ENCODE measurements at regions not wholly inside any gene's neighbourhood (a gene's known extent, or its start where the extent isn't known, plus 50 kb on each side); places are given as distances from the start of the nearest gene placed in this dataset.
A peak's percentile ranks its signal among the peaks of the same experiment; 100 is the strongest.

- Histone ChIP-seq H3K23ac (ENCODE audit: low read length) (no peak overlapping the region), H2AFZ (ENCODE audit: insufficient read depth, low read length, poor library complexity) (no peak overlapping the region), H3K9me3 (ENCODE audit: insufficient read depth, low read depth, low read length) (peaks cover 2% of the 10 kb centered on the region), H3K4me2 (ENCODE audit: low read length) (no peak overlapping the region), H2BK5ac (ENCODE audit: low read depth, low read length, poor library complexity) (no peak overlapping the region), H3K4me3 (ENCODE audit: low read depth, low read length) (no peak overlapping the region), H3K14ac (ENCODE audit: low read length) (no peak overlapping the region), H3K36me3 (ENCODE audit: control insufficient read depth in 1 of 2, insufficient read depth in 2 of 2, low read length in 2 of 2) (no peaks in the 10 kb centered on the region), H3K27me3 (ENCODE audit: insufficient read depth, low read length) (no peaks in the 10 kb centered on the region), H4K12ac (ENCODE audit: low read depth, low read length) (no peak overlapping the region), H3K4me1 (ENCODE audit: control insufficient read depth in 1 of 2, insufficient read depth in 2 of 2, low read length in 2 of 2) (peaks cover 0 to 2% of the 10 kb centered on the region in 2 experiments), H4K91ac (ENCODE audit: low read depth, low read length) (no peak overlapping the region), H2BK120ac (ENCODE audit: insufficient read depth, low read length, poor library complexity) (no peak overlapping the region), H3K9ac (ENCODE audit: low read length) (no peak overlapping the region), H3K4ac (ENCODE audit: low read depth, low read length) (no peak overlapping the region), H2AK5ac (ENCODE audit: low read length) (no peak overlapping the region), H2BK12ac (ENCODE audit: low read length) (no peak overlapping the region), H3K27ac (ENCODE audit: low read depth, low read length) (peak overlapping the region; percentile 17), H3K79me1 (ENCODE audit: low read length) (no peaks in the 10 kb centered on the region), H3K18ac (ENCODE audit: low read length) (no peak overlapping the region), H4K8ac (ENCODE audit: low read depth, low read length) (no peak overlapping the region), H3K79me2 (ENCODE audit: control insufficient read depth, insufficient read depth, low read length, poor library complexity) (no peaks in the 10 kb centered on the region)
- no CpG with 5 or more reads among the region's 6 CpGs for WGBS (ENCODE audit: extremely low coverage, insufficient coverage, insufficient read length)
- DNase-seq, result no peak
Measured at GRCh38 chr16:8310816-8311215, 279.5 kb downstream of the TMEM114 start.

GRCh38 chr16:8310323-8310722 is 280.0 kb downstream of the TMEM114 start:
- Histone ChIP-seq H3K27me3 (ENCODE audit: insufficient read depth, low read length) (no peaks in the 10 kb centered on the region), H3K27ac (ENCODE audit: low read depth, low read length) (no peak overlapping the region)
- no CpG with 5 or more reads among the region's 6 CpGs for WGBS (ENCODE audit: extremely low coverage, insufficient coverage, insufficient read length)

GRCh38 chr16:8305201-8305600 is 285.1 kb downstream of the TMEM114 start:
- Histone ChIP-seq H4K12ac (ENCODE audit: low read depth, low read length) (no peak overlapping the region), H3K14ac (ENCODE audit: low read length) (no peak overlapping the region), H3K36me3 (ENCODE audit: control insufficient read depth in 1 of 2, insufficient read depth in 2 of 2, low read length in 2 of 2) (no peaks in the 10 kb centered on the region), H4K8ac (ENCODE audit: low read depth, low read length) (no peak overlapping the region), H2BK12ac (ENCODE audit: low read length) (no peak overlapping the region), H4K91ac (ENCODE audit: low read depth, low read length) (no peak overlapping the region), H3K79me2 (ENCODE audit: control insufficient read depth, insufficient read depth, low read length, poor library complexity) (no peaks in the 10 kb centered on the region), H3K18ac (ENCODE audit: low read length) (no peak overlapping the region), H2AK5ac (ENCODE audit: low read length) (no peak overlapping the region), H3K9me3 (ENCODE audit: insufficient read depth, low read depth, low read length) (peaks cover 2% of the 10 kb centered on the region), H3K4ac (ENCODE audit: low read depth, low read length) (no peak overlapping the region), H3K4me3 (ENCODE audit: low read depth, low read length) (no peak overlapping the region), H3K27me3 (ENCODE audit: insufficient read depth, low read length) (no peaks in the 10 kb centered on the region), H2BK120ac (ENCODE audit: insufficient read depth, low read length, poor library complexity) (no peak overlapping the region), H3K79me1 (ENCODE audit: low read length) (no peaks in the 10 kb centered on the region), H3K9ac (ENCODE audit: low read length) (no peak overlapping the region), H2BK5ac (ENCODE audit: low read depth, low read length, poor library complexity) (no peak overlapping the region), H3K27ac (ENCODE audit: low read depth, low read length) (no peak overlapping the region), H3K4me1 (ENCODE audit: control insufficient read depth in 1 of 2, insufficient read depth in 2 of 2, low read length in 2 of 2) (no peaks in the 10 kb centered on the region), H3K23ac (ENCODE audit: low read length) (no peak overlapping the region), H2AFZ (ENCODE audit: insufficient read depth, low read length, poor library complexity) (no peak overlapping the region), H3K4me2 (ENCODE audit: low read length) (no peak overlapping the region)
- DNase-seq, result no peak
- WGBS (ENCODE audit: extremely low coverage, insufficient coverage, insufficient read length), result no CpG with 5 or more reads among the region's 3 CpGs

More at GRCh38 chr16:8310323-8310722, 280.0 kb downstream of the TMEM114 start:
- H3K23ac ChIP-seq (ENCODE audit: low read length), result no peak overlapping the region
- no peak overlapping the region for H3K18ac ChIP-seq (ENCODE audit: low read length)
- H3K79me1 ChIP-seq (ENCODE audit: low read length), result no peaks in the 10 kb centered on the region
- no peak overlapping the region for H2BK5ac ChIP-seq (ENCODE audit: low read depth, low read length, poor library complexity)
- peaks cover 2% of the 10 kb centered on the region for H3K9me3 ChIP-seq (ENCODE audit: insufficient read depth, low read depth, low read length)
- peaks cover 0 to 2% of the 10 kb centered on the region in 2 experiments for H3K4me1 ChIP-seq (ENCODE audit: control insufficient read depth in 1 of 2, insufficient read depth in 2 of 2, low read length in 2 of 2)
- peak overlapping the region; percentile 14 for H3K4me2 ChIP-seq (ENCODE audit: low read length)
- no peak overlapping the region for H2BK120ac ChIP-seq (ENCODE audit: insufficient read depth, low read length, poor library complexity)
- H3K36me3 ChIP-seq (ENCODE audit: control insufficient read depth in 1 of 2, insufficient read depth in 2 of 2, low read length in 2 of 2), result no peaks in the 10 kb centered on the region
- no peak overlapping the region for H4K8ac ChIP-seq (ENCODE audit: low read depth, low read length)
- H2AFZ ChIP-seq (ENCODE audit: insufficient read depth, low read length, poor library complexity), result no peak overlapping the region
- no peak overlapping the region for H3K4me3 ChIP-seq (ENCODE audit: low read depth, low read length)
- H2BK12ac ChIP-seq (ENCODE audit: low read length), result no peak overlapping the region
- H4K12ac ChIP-seq (ENCODE audit: low read depth, low read length), result no peak overlapping the region
- no peak overlapping the region for H3K4ac ChIP-seq (ENCODE audit: low read depth, low read length)
- H3K9ac ChIP-seq (ENCODE audit: low read length), result no peak overlapping the region
- no peak for DNase-seq
- H2AK5ac ChIP-seq (ENCODE audit: low read length), result no peak overlapping the region
- H4K91ac ChIP-seq (ENCODE audit: low read depth, low read length), result no peak overlapping the region
- no peaks in the 10 kb centered on the region for H3K79me2 ChIP-seq (ENCODE audit: control insufficient read depth, insufficient read depth, low read length, poor library complexity)
- H3K14ac ChIP-seq (ENCODE audit: low read length), result no peak overlapping the region

- H2BK120ac ChIP-seq (ENCODE audit: insufficient read depth, low read length, poor library complexity), result no peak overlapping the region
- H3K9me3 ChIP-seq (ENCODE audit: insufficient read depth, low read depth, low read length), result no peaks in the 10 kb centered on the region
- H2BK12ac ChIP-seq (ENCODE audit: low read length), result no peak overlapping the region
- no peak overlapping the region for H2AK5ac ChIP-seq (ENCODE audit: low read length)
- H2AFZ ChIP-seq (ENCODE audit: insufficient read depth, low read length, poor library complexity), result no peak overlapping the region
- no peak overlapping the region for H3K4me2 ChIP-seq (ENCODE audit: low read length)
- H3K4me1 ChIP-seq (ENCODE audit: control insufficient read depth in 1 of 2, insufficient read depth in 2 of 2, low read length in 2 of 2), result no peaks in the 10 kb centered on the region
- H3K14ac ChIP-seq (ENCODE audit: low read length), result no peak overlapping the region
- no peak overlapping the region for H4K12ac ChIP-seq (ENCODE audit: low read depth, low read length)
- H3K23ac ChIP-seq (ENCODE audit: low read length), result no peak overlapping the region
- DNase-seq, result no peak
- H3K36me3 ChIP-seq (ENCODE audit: control insufficient read depth in 1 of 2, insufficient read depth in 2 of 2, low read length in 2 of 2), result no peaks in the 10 kb centered on the region
- no peak overlapping the region for H3K4ac ChIP-seq (ENCODE audit: low read depth, low read length)
- H3K27ac ChIP-seq (ENCODE audit: low read depth, low read length), result no peak overlapping the region
- no peaks in the 10 kb centered on the region for H3K79me2 ChIP-seq (ENCODE audit: control insufficient read depth, insufficient read depth, low read length, poor library complexity)
- H3K9ac ChIP-seq (ENCODE audit: low read length), result no peak overlapping the region
- H3K18ac ChIP-seq (ENCODE audit: low read length), result no peak overlapping the region
- no peak overlapping the region for H4K91ac ChIP-seq (ENCODE audit: low read depth, low read length)
- H2BK5ac ChIP-seq (ENCODE audit: low read depth, low read length, poor library complexity), result no peak overlapping the region
- WGBS (ENCODE audit: extremely low coverage, insufficient coverage, insufficient read length), result 100% methylated on average over 2 of the region's 5 CpGs
- H3K27me3 ChIP-seq (ENCODE audit: insufficient read depth, low read length), result no peaks in the 10 kb centered on the region
- no peaks in the 10 kb centered on the region for H3K79me1 ChIP-seq (ENCODE audit: low read length)
- no peak overlapping the region for H4K8ac ChIP-seq (ENCODE audit: low read depth, low read length)
- H3K4me3 ChIP-seq (ENCODE audit: low read depth, low read length), result no peak overlapping the region
Measured at GRCh38 chr16:8299635-8300034, 290.7 kb downstream of the TMEM114 start.

Data from trophoblast cell (in vitro differentiated cells and primary cell).